Prostate gland (tissue), 2 donors: ENCODE measurements at regions not wholly inside any gene's neighbourhood (a gene's known extent, or its start where the extent isn't known, plus 50 kb on each side); places are given as distances from the start of the nearest gene placed in this dataset.

ENCODE experiments used
- DNase-seq: peaks from one replicate; pipeline ENCODE4 v3.0.0-alpha.2; 2019; ENCODE audit warnings: low spot score
- H3K27ac ChIP-seq, 2 donors: fragments of 200-600 bp; sonication (generic); 2 replicates each; pipeline ENCODE4 v1.5.1; 2017 to 2019
- H3K27me3 ChIP-seq: fragments of 200-600 bp; sonication (generic); replicated peaks from 2 replicates; pipeline ENCODE4 v1.5.1; 2019; ENCODE audit not compliant: insufficient read depth
- H3K36me3 ChIP-seq, 2 donors: fragments of 200-600 bp; sonication (generic); 1 replicate in 1 of 2; 2 replicates in 1 of 2; pipeline versions ENCODE4 v1.5.1 to v1.8.1; 2017 to 2019
- H3K4me1 ChIP-seq: fragments of 200-600 bp; sonication (generic); replicated peaks from 2 replicates; pipeline ENCODE4 v1.5.1; 2019
- H3K4me3 ChIP-seq, 2 donors: fragments of 200-600 bp; sonication (generic); 2 replicates each; pipeline ENCODE4 v1.5.1; 2017 to 2019
- H3K9me3 ChIP-seq: fragments of 200-600 bp; sonication (generic); 2 replicates; pipeline ENCODE4 v1.5.1; 2017
- CTCF ChIP-seq, 4 experiments: fragments of 200-600 bp in 2 of 4; fragments of 450-650 bp in 2 of 4; sonication (generic) in 2 of 4; IDR thresholded peaks; 1 replicate in 3 of 4; 2 replicates in 1 of 4; pipeline ENCODE4 v1.5.1; 2016 to 2019; ENCODE audit warnings: antibody characterized with exemption in 4 of 4, mild to moderate bottlenecking in 2 of 4, moderate library complexity in 2 of 4
- POLR2A ChIP-seq: fragments of 450-650 bp; IDR thresholded peaks from one replicate; pipeline ENCODE4 v1.6.1; 2016; ENCODE audit warnings: antibody characterized with exemption, mild to moderate bottlenecking
- POLR2AphosphoS5 ChIP-seq: sonication (generic); formaldehyde crosslinking; IDR thresholded peaks from one replicate; pipeline ENCODE4 v1.6.1; 2017; ENCODE audit warnings: antibody characterized with exemption
- WGBS: methylation state at CpG from one replicate; pipeline ENCODE4 v1.1.5; 2018; 5-methylcytosine and 5-hydroxymethylcytosine counted together
- intact Hi-C: fragments of 100-400 bp; cut with DNase I; formaldehyde crosslinking; loops from one replicate; pipeline ENCODE4 v1.14.2; 2022

- no peaks in the 10 kb centered on the region for H3K4me1 ChIP-seq
- intact Hi-C loops: no loop called here
- H3K36me3 ChIP-seq: no peaks in the 10 kb centered on the region
- WGBS: 100% methylated on average over 1 of the region's 1 CpG
- H3K4me3 ChIP-seq: no peak overlapping the region
- no peaks in the 10 kb centered on the region for H3K27me3 ChIP-seq
- no peak for TF ChIP-seq POLR2AphosphoS5
- no peak for TF ChIP-seq POLR2A
- TF ChIP-seq CTCF (IDR thresholded peaks at IDR 0.05): no peak
- no peak for DNase-seq
- no peaks in the 10 kb centered on the region for H3K9me3 ChIP-seq
- H3K27ac ChIP-seq: no peak overlapping the region
Observed at GRCh38 chr20:22437354-22437753, 147.0 kb downstream of the FOXA2 start.

- H3K4me1 ChIP-seq: no peaks in the 10 kb centered on the region
- no peak for TF ChIP-seq POLR2AphosphoS5
- TF ChIP-seq POLR2A: no peak
- no peak overlapping the region for H3K27ac ChIP-seq
- no peak overlapping the region for H3K4me3 ChIP-seq
- H3K9me3 ChIP-seq: no peaks in the 10 kb centered on the region
- no peak for DNase-seq
- 83% methylated on average over 2 of the region's 2 CpGs for WGBS
- intact Hi-C loops: no loop called here
- H3K27me3 ChIP-seq: no peaks in the 10 kb centered on the region
- no peaks in the 10 kb centered on the region for H3K36me3 ChIP-seq
Observed at GRCh38 chr20:22431419-22431818, 153.0 kb downstream of the FOXA2 start.

GRCh38 chr20:22430746-22431168, 153.6 kb downstream of the FOXA2 start:
- Histone ChIP-seq H3K4me3 (no peak overlapping the region), H3K4me1 (no peaks in the 10 kb centered on the region), H3K27ac (no peak overlapping the region), H3K27me3 (no peaks in the 10 kb centered on the region), H3K9me3 (no peaks in the 10 kb centered on the region), H3K36me3 (no peaks in the 10 kb centered on the region)
- no peak for DNase-seq
- TF ChIP-seq CTCF (IDR thresholded peaks at IDR 0.05) (no peak), POLR2A (no peak), POLR2AphosphoS5 (no peak)
- intact Hi-C loops: no loop called here
- WGBS: 84% methylated on average over 11 of the region's 11 CpGs

- intact Hi-C loops: no loop called here
Observed at GRCh38 chr20:22430154-22430745, 154.1 kb downstream of the FOXA2 start.

More at GRCh38 chr20:22430154-22430745, 154.1 kb downstream of the FOXA2 start:
- DNase-seq: no peak
- no peak overlapping the region for H3K27ac ChIP-seq
- no peaks in the 10 kb centered on the region for H3K9me3 ChIP-seq
- WGBS: 53% methylated on average over 15 of the region's 15 CpGs
- no peak for TF ChIP-seq CTCF (IDR thresholded peaks at IDR 0.05)
- no peak for TF ChIP-seq POLR2AphosphoS5
- no peak for TF ChIP-seq POLR2A
- H3K4me3 ChIP-seq: no peak overlapping the region
- H3K4me1 ChIP-seq: no peaks in the 10 kb centered on the region
- H3K27me3 ChIP-seq: no peaks in the 10 kb centered on the region
- no peaks in the 10 kb centered on the region for H3K36me3 ChIP-seq
